Neural cell (in vitro differentiated cells): ENCODE measurements at regions not wholly inside any gene's neighbourhood (a gene's known extent, or its start where the extent isn't known, plus 50 kb on each side); places are given as distances from the start of the nearest gene placed in this dataset.

ENCODE experiments used
- H2AFZ ChIP-seq: fragments of 200-600, 300-800 bp; sonication (generic), shearing (Covaris generic); 2 replicates; pipeline ENCODE4 v1.6.0; 2014; ENCODE audit warnings: low read depth, mild to moderate bottlenecking, antibody characterized with exemption, low read length, moderate library complexity
- H3F3A ChIP-seq: fragments of 200-600 bp; shearing (Covaris generic); 2 replicates; pipeline ENCODE4 v1.6.1; 2016; ENCODE audit warnings: mild to moderate bottlenecking, moderate library complexity, mixed read lengths, antibody characterized with exemption, low read length; ENCODE audit not compliant: insufficient read depth, poor library complexity, severe bottlenecking
- H3K27ac ChIP-seq: fragments of 200-600, 300-800 bp; sonication (generic), shearing (Covaris generic); 2 replicates; pipeline ENCODE4 v1.5.1; 2014; ENCODE audit warnings: mild to moderate bottlenecking, low read length, moderate library complexity
- H3K27me3 ChIP-seq: fragments of 300-800, 200-600 bp; sonication (generic), shearing (Covaris generic); 2 replicates; pipeline ENCODE4 v1.6.0; 2014; ENCODE audit warnings: mild to moderate bottlenecking, low read depth, low read length, moderate library complexity; ENCODE audit not compliant: insufficient read depth
- H3K36me3 ChIP-seq: fragments of 300-800, 200-600 bp; sonication (generic), shearing (Covaris generic); 2 replicates; pipeline ENCODE4 v1.5.1; 2014; ENCODE audit warnings: mild to moderate bottlenecking, antibody characterized with exemption, low read length, moderate library complexity; ENCODE audit not compliant: insufficient read depth
- H3K4me2 ChIP-seq: fragments of 300-800, 200-600 bp; sonication (generic), shearing (Covaris generic); 2 replicates; pipeline ENCODE4 v1.6.0; 2014; ENCODE audit warnings: mild to moderate bottlenecking, low read length
- H3K4me3 ChIP-seq: fragments of 300-800, 200-600 bp; sonication (generic), shearing (Covaris generic); 2 replicates; pipeline ENCODE4 v1.5.1; 2014; ENCODE audit warnings: mild to moderate bottlenecking, low read length, moderate library complexity
- H3K79me2 ChIP-seq: fragments of 200-600 bp; shearing (Covaris generic); replicated peaks from 2 replicates; pipeline ENCODE4 v1.6.0; 2014; ENCODE audit warnings: mild to moderate bottlenecking, low read length, moderate library complexity; ENCODE audit not compliant: insufficient read depth
- H3K9ac ChIP-seq: fragments of 300-800, 200-600 bp; sonication (generic), shearing (Covaris generic); 2 replicates; pipeline ENCODE4 v1.6.1; 2016; ENCODE audit warnings: mild to moderate bottlenecking, low read length, mixed read lengths
- H3K9me2 ChIP-seq: fragments of 200-600 bp; shearing (Covaris generic); 2 replicates; pipeline ENCODE4 v1.6.1; 2016; ENCODE audit warnings: mild to moderate bottlenecking, low read length, mixed read lengths; ENCODE audit not compliant: insufficient read depth
- H3K9me3 ChIP-seq: fragments of 200-600, 300-800 bp; sonication (generic), shearing (Covaris generic); 2 replicates; pipeline ENCODE4 v1.6.1; 2016; ENCODE audit warnings: mild to moderate bottlenecking, mixed run types, low read length, moderate library complexity, mixed read lengths
- H4K20me1 ChIP-seq: fragments of 200-600 bp; shearing (Covaris generic); 2 replicates; pipeline ENCODE4 v1.6.1; 2016; ENCODE audit warnings: mild to moderate bottlenecking, mixed run types; ENCODE audit not compliant: insufficient read depth
- CTCF ChIP-seq: fragments of 450-650 bp; IDR thresholded peaks from 2 replicates; pipeline ENCODE4 v1.5.1; 2014; ENCODE audit warnings: antibody characterized with exemption, mild to moderate bottlenecking, moderate library complexity; ENCODE audit not compliant: poor library complexity, severe bottlenecking
- EP300 ChIP-seq: fragments of 450-650 bp; conservative IDR thresholded peaks from 2 replicates; pipeline ENCODE4 v1.6.1; 2014; ENCODE audit warnings: antibody characterized with exemption, mild to moderate bottlenecking, moderate library complexity; ENCODE audit not compliant: poor library complexity, severe bottlenecking
- EZH2 ChIP-seq: fragments of 200-600, 300-800 bp; shearing (Covaris generic), sonication (generic); IDR thresholded peaks from 2 replicates; pipeline ENCODE4 v1.6.1; 2014; ENCODE audit warnings: antibody characterized with exemption, low read length, borderline replicate concordance, mild to moderate bottlenecking; ENCODE audit not compliant: insufficient read depth, poor library complexity, severe bottlenecking
- MXI1 ChIP-seq: fragments of 450-650 bp; conservative IDR thresholded peaks from 2 replicates; pipeline ENCODE4 v1.6.1; 2014; ENCODE audit warnings: antibody characterized with exemption, mild to moderate bottlenecking; ENCODE audit not compliant: poor library complexity, severe bottlenecking
- POLR2AphosphoS5 ChIP-seq: IDR thresholded peaks from 2 replicates; pipeline ENCODE4 v1.6.1; 2012
- RAD21 ChIP-seq: fragments of 450-650 bp; conservative IDR thresholded peaks from 2 replicates; pipeline ENCODE4 v1.6.1; 2014; ENCODE audit warnings: antibody characterized with exemption, mild to moderate bottlenecking, moderate library complexity
- REST ChIP-seq: IDR thresholded peaks from 2 replicates; pipeline ENCODE4 v1.6.1; 2012; ENCODE audit warnings: borderline replicate concordance
- SMC3 ChIP-seq: fragments of 450-650 bp; conservative IDR thresholded peaks from 2 replicates; pipeline ENCODE4 v1.6.1; 2014; ENCODE audit warnings: antibody characterized with exemption, mild to moderate bottlenecking, moderate library complexity; ENCODE audit not compliant: poor library complexity
- TAF1 ChIP-seq: IDR thresholded peaks from 2 replicates; pipeline ENCODE4 v1.6.1; 2012; ENCODE audit warnings: low read depth

GRCh38 chr21:28215214-28215954 is 777.3 kb downstream of the LTN1 start:
- H3K9me2 ChIP-seq = no peaks in the 10 kb centered on the region
- H3K36me3 ChIP-seq = no peaks in the 10 kb centered on the region
- no peak overlapping the region for H3K4me3 ChIP-seq
- no peaks in the 10 kb centered on the region for H3K27me3 ChIP-seq
- no peaks in the 10 kb centered on the region for H3K9me3 ChIP-seq
- no peak overlapping the region for H3K9ac ChIP-seq
- H3K4me2 ChIP-seq = no peak overlapping the region
- TF ChIP-seq MXI1 (no peak), EP300 (peak; percentile 41)
- H3F3A ChIP-seq = no peaks in the 10 kb centered on the region
- no peak overlapping the region for H2AFZ ChIP-seq
- H4K20me1 ChIP-seq = no peaks in the 10 kb centered on the region
- no peaks in the 10 kb centered on the region for H3K79me2 ChIP-seq
- H3K27ac ChIP-seq = no peak overlapping the region

GRCh38 chr21:28214786-28215185 is 777.9 kb downstream of the LTN1 start:
- Histone ChIP-seq H3K36me3 (no peaks in the 10 kb centered on the region), H3K9me2 (no peaks in the 10 kb centered on the region), H3F3A (no peaks in the 10 kb centered on the region), H3K4me2 (no peak overlapping the region), H3K27ac (no peak overlapping the region), H3K9me3 (no peaks in the 10 kb centered on the region), H3K27me3 (no peaks in the 10 kb centered on the region), H4K20me1 (no peaks in the 10 kb centered on the region), H3K9ac (no peak overlapping the region), H3K4me3 (no peak overlapping the region), H3K79me2 (no peaks in the 10 kb centered on the region), H2AFZ (no peak overlapping the region)
- TF ChIP-seq TAF1 = no peak
- TF ChIP-seq EZH2 = no peak
- no peak for TF ChIP-seq POLR2AphosphoS5
- TF ChIP-seq RAD21 = no peak
- no peak for TF ChIP-seq EP300
- TF ChIP-seq MXI1 = no peak
- no peak for TF ChIP-seq SMC3
- no peak for TF ChIP-seq CTCF
- TF ChIP-seq REST = no peak
